Right lobe of liver (tissue), 4 donors: ENCODE measurements at regions not wholly inside any gene's neighbourhood (a gene's known extent, or its start where the extent isn't known, plus 50 kb on each side); places are given as distances from the start of the nearest gene placed in this dataset.

Experiments used
- CTCF ChIP-seq, 4 donors: fragments of 200-600 bp in 3 of 4; fragments of 450-650 bp in 1 of 4; IDR thresholded peaks; one replicate each; pipeline versions ENCODE4 v1.5.1 to v1.8.0; 2016 to 2022; ENCODE audit warnings: antibody characterized with exemption in 4 of 4, mild to moderate bottlenecking in 2 of 4
- POLR2A ChIP-seq: fragments of 450-650 bp; IDR thresholded peaks from one replicate; pipeline ENCODE4 v1.6.1; 2017; ENCODE audit warnings: antibody characterized with exemption, mild to moderate bottlenecking
- donor health status: DM: no; HTN: no; CAD: no.
- donor health status: DM: no; HTN: no; CAD: no.
- donor health status: DM: no; HTN: yes; CAD: no.

GRCh38 chr12:113674996-113675395, 203.3 kb upstream of the LHX5 start:
- TF ChIP-seq CTCF (IDR thresholded peaks at IDR 0.05) (no peak), POLR2A (no peak)
